ENCODE measurements at regions not wholly inside any gene's neighbourhood (a gene's known extent, or its start where the extent isn't known, plus 50 kb on each side); places are given as distances from the start of the nearest gene placed in this dataset.
"Not testable (repeated sequence)": the region's sequence is repeated elsewhere in the genome, so short reads cannot be mapped to it uniquely, and the experiment has no call there.

- no peak overlapping the region for H3K27ac Mint-ChIP-seq
- peaks cover 2% of the 10 kb centered on the region for H3K27me3 Mint-ChIP-seq
- no peaks in the 10 kb centered on the region for H3K36me3 Mint-ChIP-seq
- H3K4me3 Mint-ChIP-seq: no peak overlapping the region
- peaks cover 2 to 6% (median 4%) of the 10 kb centered on the region in 3 donors for H3K9me3 Mint-ChIP-seq
- no peaks in the 10 kb centered on the region for H3K4me1 Mint-ChIP-seq
Observed at GRCh38 chr11:110514967-110515366, 85.2 kb downstream of the FDX1 start.

- H3K27me3 Mint-ChIP-seq, H3K36me3 Mint-ChIP-seq, H3K4me3 Mint-ChIP-seq, H3K9me3 Mint-ChIP-seq: not testable (repeated sequence)
- Mint-ChIP-seq H3K4me1 (peaks cover 7 to 10% (median 7%) of the 10 kb centered on the region in 3 donors), H3K27ac (peak overlapping the region in 1 of 3 donors; percentile 23)
Observed at GRCh38 chr11:110517381-110517780, 87.6 kb downstream of the FDX1 start.

- no peaks in the 10 kb centered on the region for H3K27me3 Mint-ChIP-seq
- H3K4me1 Mint-ChIP-seq: peaks cover 10 to 15% (median 14%) of the 10 kb centered on the region in 3 donors
- H3K4me3 Mint-ChIP-seq: no peak overlapping the region
- H3K27ac Mint-ChIP-seq: no peak overlapping the region
- peaks cover 1% of the 10 kb centered on the region for H3K36me3 Mint-ChIP-seq
- peaks cover 4 to 6% (median 6%) of the 10 kb centered on the region in 3 donors for H3K9me3 Mint-ChIP-seq
Observed at GRCh38 chr11:110518809-110519514, 89.2 kb downstream of the FDX1 start.

DNA sequence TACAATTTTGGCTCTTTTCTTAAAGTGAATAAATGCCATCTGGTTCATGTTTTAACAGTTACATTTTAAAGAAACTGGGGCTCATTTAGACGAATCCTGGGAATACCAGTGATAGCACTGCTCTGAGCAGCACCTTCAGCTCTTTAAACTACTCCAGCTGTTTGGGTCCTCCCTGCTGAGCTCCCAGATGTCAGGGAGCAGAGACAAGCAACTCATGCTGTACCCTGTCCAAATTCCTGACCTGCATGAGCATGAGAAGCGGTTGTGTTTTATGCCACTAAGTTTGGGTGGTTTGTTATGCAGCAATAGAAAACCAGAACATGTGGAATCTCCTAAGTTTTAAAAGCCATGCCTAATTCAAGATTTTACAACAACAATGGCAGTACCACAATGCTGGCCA lies 90.0 kb downstream of the FDX1 start:
- H3K4me3 Mint-ChIP-seq: no peak overlapping the region
- H3K27me3 Mint-ChIP-seq: no peaks in the 10 kb centered on the region
- peaks cover 1% of the 10 kb centered on the region for H3K36me3 Mint-ChIP-seq
- peaks cover 4 to 6% (median 6%) of the 10 kb centered on the region in 3 donors for H3K9me3 Mint-ChIP-seq
- H3K27ac Mint-ChIP-seq: no peak overlapping the region
- H3K4me1 Mint-ChIP-seq: peaks cover 10 to 15% (median 14%) of the 10 kb centered on the region in 3 donors

GRCh38 chr11:110522471-110522870 lies 92.7 kb downstream of the FDX1 start:
- Mint-ChIP-seq H3K27me3 (no peaks in the 10 kb centered on the region), H3K9me3 (peaks cover 4 to 5% (median 4%) of the 10 kb centered on the region in 3 donors), H3K27ac (no peak overlapping the region), H3K4me1 (peaks cover 13 to 15% (median 14%) of the 10 kb centered on the region in 3 donors), H3K36me3 (peaks cover 1% of the 10 kb centered on the region), H3K4me3 (peak overlapping the region in 2 of 4 donors; percentile 32 to 33)

- no peaks in the 10 kb centered on the region for H3K27me3 Mint-ChIP-seq
- H3K36me3 Mint-ChIP-seq: peaks cover 3% of the 10 kb centered on the region
- H3K4me1 Mint-ChIP-seq: peaks cover 13 to 15% (median 14%) of the 10 kb centered on the region in 3 donors
- H3K27ac Mint-ChIP-seq: no peak overlapping the region
- H3K4me3 Mint-ChIP-seq: no peak overlapping the region
- peaks cover 2 to 15% (median 12%) of the 10 kb centered on the region in 3 donors for H3K9me3 Mint-ChIP-seq
Observed at GRCh38 chr11:110524238-110524637, 94.5 kb downstream of the FDX1 start.

DNA sequence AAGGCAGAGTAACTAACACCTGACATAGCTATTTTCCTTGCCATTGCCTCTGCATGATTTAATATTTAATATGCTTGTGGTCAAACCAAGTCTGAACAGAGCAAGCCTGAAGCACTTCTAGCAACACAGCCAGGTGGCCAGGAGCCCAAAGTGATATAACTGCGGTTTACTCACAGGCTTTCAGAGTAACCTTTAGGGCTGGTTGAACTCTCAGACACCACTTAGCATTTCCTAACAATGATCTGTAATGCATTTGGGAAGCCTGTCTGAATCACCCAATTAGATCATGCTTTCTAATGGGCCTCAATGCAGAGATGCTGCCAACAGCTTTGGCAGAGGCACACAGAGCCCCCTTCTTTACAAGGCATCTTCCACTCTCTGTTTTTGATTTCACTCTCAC lies 96.1 kb downstream of the FDX1 start:
- Mint-ChIP-seq H3K27me3 (no peaks in the 10 kb centered on the region), H3K9me3 (peaks cover 2 to 15% (median 12%) of the 10 kb centered on the region in 3 donors), H3K4me1 (peaks cover 13 to 15% (median 14%) of the 10 kb centered on the region in 3 donors), H3K36me3 (peaks cover 3% of the 10 kb centered on the region), H3K27ac (no peak overlapping the region), H3K4me3 (no peak overlapping the region)

DNA sequence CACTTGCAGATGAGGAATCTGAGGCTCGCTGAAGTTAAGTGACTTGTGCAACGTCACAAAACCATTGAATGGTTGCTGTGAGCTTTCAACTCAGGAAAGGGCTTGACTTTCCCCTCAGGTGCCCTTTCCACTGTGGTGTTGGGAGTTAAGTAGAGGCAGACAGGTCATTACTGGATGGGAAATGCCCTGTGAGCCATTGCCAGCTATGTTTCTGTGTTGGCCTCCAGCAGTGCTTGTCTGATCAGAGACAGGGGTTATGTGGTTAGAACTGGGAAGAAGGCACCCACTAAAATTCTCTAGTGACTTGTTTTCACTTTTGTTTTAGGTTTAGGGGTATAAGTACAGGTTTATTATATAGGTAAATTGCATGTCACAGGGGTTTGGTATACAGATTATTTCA lies 96.6 kb downstream of the FDX1 start:
- peaks cover 3% of the 10 kb centered on the region for H3K36me3 Mint-ChIP-seq
- no peaks in the 10 kb centered on the region for H3K27me3 Mint-ChIP-seq
- H3K27ac Mint-ChIP-seq: no peak overlapping the region
- H3K9me3 Mint-ChIP-seq: peaks cover 2 to 15% (median 12%) of the 10 kb centered on the region in 3 donors
- no peak overlapping the region for H3K4me3 Mint-ChIP-seq
- H3K4me1 Mint-ChIP-seq: peaks cover 13 to 15% (median 14%) of the 10 kb centered on the region in 3 donors
